Stomach (tissue), 8 donors: ENCODE measurements at regions not wholly inside any gene's neighbourhood (a gene's known extent, or its start where the extent isn't known, plus 50 kb on each side); places are given as distances from the start of the nearest gene placed in this dataset.

ENCODE experiments used
- DNase-seq, 2 donors: peaks; one replicate each; pipeline versions ENCODE4 v3.0.0 to v3.0.0-alpha.2; 2013 to 2019
- H3K27ac ChIP-seq, 5 donors: fragments of 200-600 bp in 4 of 5; sonication (generic) in 4 of 5; one replicate each; pipeline ENCODE4 v1.5.1; 2013 to 2019; ENCODE audit warnings: mild to moderate bottlenecking in 1 of 5, moderate library complexity in 1 of 5
- H3K27me3 ChIP-seq, 3 donors: fragments of 200-600 bp; sonication (generic); one replicate each; pipeline ENCODE4 v1.5.1; 2017 to 2019; ENCODE audit warnings: mixed run types in 1 of 3
- H3K36me3 ChIP-seq, 4 donors: fragments of 200-600 bp; sonication (generic); 1 replicate in 3 of 4; 2 replicates in 1 of 4; pipeline ENCODE4 v1.5.1; 2016 to 2019
- H3K4me1 ChIP-seq, 4 donors: fragments of 200-600 bp; sonication (generic); one replicate each; pipeline ENCODE4 v1.5.1; 2016 to 2019
- H3K4me3 ChIP-seq, 4 donors: fragments of 200-600 bp; sonication (generic) in 3 of 4; one replicate each; pipeline ENCODE4 v1.5.1; 2016 to 2019; ENCODE audit warnings: mild to moderate bottlenecking in 1 of 4
- H3K9me3 ChIP-seq, 4 donors: fragments of 200-600 bp; sonication (generic); one replicate each; pipeline ENCODE4 v1.5.1; 2016 to 2019
- EP300 ChIP-seq: sonication (generic); formaldehyde crosslinking; IDR thresholded peaks from one replicate; pipeline ENCODE4 v1.6.1; 2017; ENCODE audit warnings: antibody characterized with exemption
- POLR2A ChIP-seq, 4 donors: fragments of 450-650 bp; IDR thresholded peaks; one replicate each; pipeline ENCODE4 v1.6.1; 2016; ENCODE audit warnings: antibody characterized with exemption in 4 of 4, control low read depth in 2 of 4, mild to moderate bottlenecking in 1 of 4, moderate library complexity in 1 of 4
- POLR2AphosphoS5 ChIP-seq, 3 donors: sonication (generic); formaldehyde crosslinking; IDR thresholded peaks; one replicate each; pipeline ENCODE4 v1.6.1; 2016; ENCODE audit warnings: antibody characterized with exemption in 3 of 3
- WGBS, 5 donors: extraction: QIAGEN DNeasy Blood & Tissue Kit in 3 of 5; methylation state at CpG; one replicate each; pipeline versions ENCODE4 v1.1.5 to v1.1.7; 2013 to 2018; 5-methylcytosine and 5-hydroxymethylcytosine counted together
- intact Hi-C: fragments of 100-400 bp; cut with DNase I; formaldehyde crosslinking; loops from one replicate; pipeline ENCODE4 v1.15.1; 2023; ENCODE audit warnings: low total_unique reads
- TF ChIP-seq, protein P1 (sequence below), 7 experiments: fragments of 450-650 bp in 4 of 7; fragments of 200-600 bp in 3 of 7; sonication (generic) in 3 of 7; IDR thresholded peaks; one replicate each; pipeline ENCODE4 v1.5.1; 2016 to 2019; ENCODE audit warnings: antibody characterized with exemption in 7 of 7, control low read depth in 2 of 7, mild to moderate bottlenecking in 1 of 7
- donor health status: healthy with polysubstance abuse.
- donor health status: Bipolar disorder and iron deficiency.
- donor health status: healthy.

DNA sequence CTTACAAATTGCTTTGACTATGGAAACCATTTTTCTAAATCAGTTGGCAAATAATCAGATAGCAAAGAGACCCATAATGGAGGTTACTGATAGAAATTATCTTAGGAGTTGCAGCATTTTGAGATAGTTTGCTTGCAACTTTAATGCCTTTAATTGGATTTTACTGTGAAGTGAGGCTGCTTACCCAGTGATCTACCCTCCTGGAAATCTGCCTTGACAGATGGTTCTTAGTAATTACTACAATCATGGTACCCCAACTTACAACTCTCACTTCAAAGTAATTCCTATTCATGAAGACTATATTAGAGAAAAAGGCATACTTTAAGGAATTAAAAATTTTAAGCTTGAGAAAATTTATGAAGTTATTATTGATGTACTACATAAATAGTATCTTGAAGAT lies 1288.6 kb upstream of the CDH2 start:
- Histone ChIP-seq H3K4me3 (no peak overlapping the region), H3K27me3 (no peaks in the 10 kb centered on the region), H3K36me3 (no peaks in the 10 kb centered on the region), H3K9me3 (no peaks in the 10 kb centered on the region), H3K27ac (no peak overlapping the region), H3K4me1 (no peaks in the 10 kb centered on the region)
- intact Hi-C loops = no loop called here
- TF ChIP-seq EP300 (no peak), POLR2AphosphoS5 (IDR thresholded peaks at IDR 0.05) (no peak)
- no peak for DNase-seq

DNA sequence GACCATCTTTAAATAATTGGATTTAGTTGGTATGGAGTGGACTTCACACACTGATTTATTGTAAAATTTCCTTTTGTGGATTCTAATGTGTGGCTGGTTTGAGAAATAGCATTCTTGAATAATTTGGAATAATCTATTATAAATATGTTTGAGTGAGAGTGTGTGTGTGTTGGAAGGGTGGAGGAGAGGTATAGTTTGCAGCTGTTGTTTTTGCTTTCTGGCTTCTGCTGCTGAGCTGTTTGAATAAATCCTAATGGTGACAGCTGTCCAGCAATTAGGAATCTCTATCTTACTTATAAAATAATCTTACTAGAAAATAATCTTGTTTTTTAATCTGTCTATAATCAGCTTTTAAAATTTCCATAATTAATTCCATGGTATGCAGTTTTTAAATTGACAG lies 1283.0 kb upstream of the CDH2 start:
- no peak for DNase-seq

DNA sequence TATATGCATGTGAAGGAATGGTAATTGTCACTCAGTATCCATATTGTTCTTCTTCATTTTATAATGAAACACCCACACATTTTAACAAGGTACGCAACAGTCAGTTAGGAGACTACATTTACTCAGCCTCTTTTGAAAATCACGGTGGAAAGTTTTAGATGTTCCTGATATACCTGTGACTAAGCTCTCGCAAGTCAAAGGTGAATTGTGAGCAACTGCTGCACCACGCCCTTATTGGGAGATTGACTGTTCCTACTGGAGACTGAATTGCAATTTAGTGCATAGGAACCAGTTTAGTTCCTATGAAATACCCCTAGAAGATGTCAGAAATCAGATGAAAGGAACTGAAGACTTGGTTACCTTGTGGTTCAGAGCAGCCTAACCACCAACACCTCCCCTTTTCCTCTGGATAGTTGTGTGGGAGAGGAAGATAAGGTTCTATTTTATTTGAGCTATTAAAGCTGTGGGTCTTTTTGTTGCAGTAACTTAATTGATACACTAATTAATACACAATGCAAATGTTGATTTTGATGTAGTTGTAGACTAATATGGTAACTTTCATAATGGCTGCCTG lies 1280.5 kb upstream of the CDH2 start:
- Histone ChIP-seq H3K27ac (no peak overlapping the region), H3K4me3 (no peak overlapping the region), H3K9me3 (no peaks in the 10 kb centered on the region), H3K27me3 (no peaks in the 10 kb centered on the region), H3K4me1 (no peaks in the 10 kb centered on the region), H3K36me3 (no peaks in the 10 kb centered on the region)
- WGBS, 5 donors = 60 to 79% (median 64%) methylated on average over 4 of the region's 4 CpGs
- intact Hi-C loops = no loop called here
- TF ChIP-seq, protein P1, sequence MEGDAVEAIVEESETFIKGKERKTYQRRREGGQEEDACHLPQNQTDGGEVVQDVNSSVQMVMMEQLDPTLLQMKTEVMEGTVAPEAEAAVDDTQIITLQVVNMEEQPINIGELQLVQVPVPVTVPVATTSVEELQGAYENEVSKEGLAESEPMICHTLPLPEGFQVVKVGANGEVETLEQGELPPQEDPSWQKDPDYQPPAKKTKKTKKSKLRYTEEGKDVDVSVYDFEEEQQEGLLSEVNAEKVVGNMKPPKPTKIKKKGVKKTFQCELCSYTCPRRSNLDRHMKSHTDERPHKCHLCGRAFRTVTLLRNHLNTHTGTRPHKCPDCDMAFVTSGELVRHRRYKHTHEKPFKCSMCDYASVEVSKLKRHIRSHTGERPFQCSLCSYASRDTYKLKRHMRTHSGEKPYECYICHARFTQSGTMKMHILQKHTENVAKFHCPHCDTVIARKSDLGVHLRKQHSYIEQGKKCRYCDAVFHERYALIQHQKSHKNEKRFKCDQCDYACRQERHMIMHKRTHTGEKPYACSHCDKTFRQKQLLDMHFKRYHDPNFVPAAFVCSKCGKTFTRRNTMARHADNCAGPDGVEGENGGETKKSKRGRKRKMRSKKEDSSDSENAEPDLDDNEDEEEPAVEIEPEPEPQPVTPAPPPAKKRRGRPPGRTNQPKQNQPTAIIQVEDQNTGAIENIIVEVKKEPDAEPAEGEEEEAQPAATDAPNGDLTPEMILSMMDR (IDR thresholded peaks at IDR 0.05) = no peak
- no peak for TF ChIP-seq POLR2AphosphoS5 (IDR thresholded peaks at IDR 0.05)
- TF ChIP-seq EP300 = no peak
- no peak for TF ChIP-seq POLR2A (IDR thresholded peaks at IDR 0.05)
- DNase-seq = peak in 1 of 2 donors; percentile 1

More for the DNA sequence above, 1283.0 kb upstream of the CDH2 start:
- no peak overlapping the region for H3K4me3 ChIP-seq
- intact Hi-C loops = no loop called here
- H3K27ac ChIP-seq = no peak overlapping the region
- no peaks in the 10 kb centered on the region for H3K36me3 ChIP-seq
- H3K4me1 ChIP-seq = no peaks in the 10 kb centered on the region
- TF ChIP-seq, protein P1 (IDR thresholded peaks at IDR 0.05) = no peak
- no peak for TF ChIP-seq EP300
- no peak for TF ChIP-seq POLR2A (IDR thresholded peaks at IDR 0.05)
- TF ChIP-seq POLR2AphosphoS5 (IDR thresholded peaks at IDR 0.05) = no peak
- no peaks in the 10 kb centered on the region for H3K9me3 ChIP-seq
- H3K27me3 ChIP-seq = no peaks in the 10 kb centered on the region

DNA sequence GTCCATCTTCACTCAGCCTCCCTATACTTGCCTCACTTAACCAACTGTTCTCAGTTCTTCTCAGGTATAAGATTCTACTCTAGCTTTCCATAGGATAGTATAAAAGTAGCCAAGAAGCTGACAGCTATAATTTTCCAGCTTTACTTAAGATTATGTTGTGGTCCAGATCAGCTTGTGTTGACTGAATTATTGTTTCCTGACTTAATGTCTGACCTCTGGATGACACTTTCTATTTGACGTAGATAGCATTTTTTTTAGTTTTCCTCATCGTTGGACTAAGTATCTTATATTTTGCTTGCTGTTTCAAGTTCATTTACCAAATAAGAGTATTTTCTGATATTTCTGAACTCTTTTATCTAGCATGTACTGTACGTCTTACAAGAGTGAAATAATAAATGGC lies 1272.5 kb upstream of the CDH2 start:
- 41 to 56% (median 51%) methylated on average over 3 of the region's 3 CpGs for WGBS, 5 donors
- H3K36me3 ChIP-seq = no peaks in the 10 kb centered on the region

DNA sequence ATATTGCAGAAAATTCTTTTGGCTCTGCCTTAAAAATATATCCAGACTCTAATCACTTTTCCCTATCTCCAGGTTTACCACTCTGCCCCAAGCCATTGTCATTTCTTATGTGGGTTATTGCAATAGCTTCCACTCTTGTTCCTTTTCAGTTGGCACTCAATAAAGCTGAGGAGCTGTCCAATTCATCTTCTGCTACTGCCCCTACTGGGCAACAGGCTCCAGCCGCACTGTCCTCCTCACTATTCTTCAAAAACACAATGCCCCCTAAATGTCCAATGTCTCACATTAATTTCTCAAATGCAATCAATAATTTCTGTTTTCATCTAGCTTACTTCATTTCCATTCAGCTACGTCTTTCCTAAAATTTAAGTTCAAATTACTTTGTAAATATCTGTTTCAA lies 1262.5 kb upstream of the CDH2 start:
- TF ChIP-seq, protein P1 (IDR thresholded peaks at IDR 0.05) = no peak
- TF ChIP-seq POLR2AphosphoS5 (IDR thresholded peaks at IDR 0.05) = no peak
- TF ChIP-seq EP300 = no peak
- TF ChIP-seq POLR2A (IDR thresholded peaks at IDR 0.05) = no peak
- 74 to 83% (median 74%) methylated on average over 2 of the region's 2 CpGs for WGBS, 5 donors
- H3K27ac ChIP-seq = no peak overlapping the region

More for the DNA sequence above, 1272.5 kb upstream of the CDH2 start:
- Histone ChIP-seq H3K27ac (no peak overlapping the region), H3K27me3 (no peaks in the 10 kb centered on the region), H3K4me3 (no peak overlapping the region), H3K4me1 (no peaks in the 10 kb centered on the region), H3K9me3 (no peaks in the 10 kb centered on the region)
- intact Hi-C loops = no loop called here
- DNase-seq = peak in 1 of 2 donors; percentile 40
- no peak for TF ChIP-seq EP300
- no peak for TF ChIP-seq POLR2AphosphoS5 (IDR thresholded peaks at IDR 0.05)
- TF ChIP-seq POLR2A (IDR thresholded peaks at IDR 0.05) = no peak
- TF ChIP-seq, protein P1 (IDR thresholded peaks at IDR 0.05) = no peak

More for the DNA sequence above, 1262.5 kb upstream of the CDH2 start:
- Histone ChIP-seq H3K27me3 (no peaks in the 10 kb centered on the region), H3K4me1 (no peaks in the 10 kb centered on the region), H3K36me3 (no peaks in the 10 kb centered on the region), H3K4me3 (no peak overlapping the region), H3K9me3 (no peaks in the 10 kb centered on the region)
- DNase-seq = no peak
- intact Hi-C loops = no loop called here
